A673 (cell line): ENCODE measurements at regions not wholly inside any gene's neighbourhood (a gene's known extent, or its start where the extent isn't known, plus 50 kb on each side); places are given as distances from the start of the nearest gene placed in this dataset.

Source experiments
- CTCF ChIP-seq: fragments of 300-800, 200-600 bp; sonication (generic); conservative IDR thresholded peaks from 2 replicates; pipeline ENCODE4 v1.5.1; 2017; ENCODE audit warnings: low read depth, mild to moderate bottlenecking, antibody characterized with exemption, low read length, moderate library complexity, mixed read lengths
- EZH2 ChIP-seq: fragments of 200-600 bp; sonication (generic); IDR thresholded peaks from 2 replicates; pipeline ENCODE4 v1.6.1; 2017; ENCODE audit warnings: borderline replicate concordance, low read depth, mild to moderate bottlenecking, mixed read lengths, antibody characterized with exemption, low read length; ENCODE audit not compliant: poor library complexity, severe bottlenecking

- TF ChIP-seq CTCF, result no peak
- TF ChIP-seq EZH2, result no peak
Measured at GRCh38 chr6:164164876-164165275, 750.4 kb downstream of the QKI start.
